Sigmoid colon (tissue), 4 donors: ENCODE measurements at regions not wholly inside any gene's neighbourhood (a gene's known extent, or its start where the extent isn't known, plus 50 kb on each side); places are given as distances from the start of the nearest gene placed in this dataset.

Experiments
- CTCF ChIP-seq, 4 experiments: fragments of 450-650 bp in 3 of 4; fragments of 200-600 bp in 1 of 4; IDR thresholded peaks; one replicate each; pipeline ENCODE4 v1.5.1; 2016 to 2019; ENCODE audit warnings: antibody characterized with exemption in 4 of 4, mild to moderate bottlenecking in 3 of 4, moderate library complexity in 2 of 4
- EP300 ChIP-seq, 4 donors: sonication (generic); formaldehyde crosslinking; IDR thresholded peaks; one replicate each; pipeline ENCODE4 v1.6.1; 2017; ENCODE audit warnings: antibody characterized with exemption in 4 of 4
- POLR2A ChIP-seq, 2 donors: fragments of 450-650 bp; IDR thresholded peaks; one replicate each; pipeline ENCODE4 v1.6.1; 2016; ENCODE audit warnings: antibody characterized with exemption in 2 of 2, mild to moderate bottlenecking in 2 of 2, moderate library complexity in 2 of 2
- POLR2AphosphoS5 ChIP-seq, 4 donors: sonication (generic); formaldehyde crosslinking; IDR thresholded peaks; one replicate each; pipeline ENCODE4 v1.6.1; 2017; ENCODE audit warnings: antibody characterized with exemption in 4 of 4

DNA sequence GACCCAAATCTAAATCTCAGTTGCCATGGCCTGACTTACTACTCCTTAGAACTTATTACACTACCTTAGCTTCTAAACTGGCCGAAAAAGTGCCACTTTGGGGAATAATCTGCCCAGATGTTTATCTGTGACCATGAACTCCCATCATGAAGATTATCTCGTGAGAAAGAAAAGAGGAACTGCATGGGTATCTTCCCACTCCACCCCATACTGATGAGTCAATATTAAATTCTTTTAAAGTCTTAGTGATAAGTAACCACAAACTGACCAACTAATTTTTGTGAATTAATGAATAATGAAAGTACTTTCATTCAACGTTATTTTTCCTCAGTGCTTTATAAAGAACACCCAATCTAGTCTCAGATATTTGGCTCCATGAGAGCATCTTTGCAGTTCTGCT is 493.5 kb downstream of the EBF1 start:
- TF ChIP-seq CTCF (IDR thresholded peaks at IDR 0.05) (no peak), POLR2A (IDR thresholded peaks at IDR 0.05) (no peak), POLR2AphosphoS5 (IDR thresholded peaks at IDR 0.05) (no peak), EP300 (IDR thresholded peaks at IDR 0.05) (no peak)
